Adrenal gland (tissue), 9 donors: ENCODE measurements at regions not wholly inside any gene's neighbourhood (a gene's known extent, or its start where the extent isn't known, plus 50 kb on each side); places are given as distances from the start of the nearest gene placed in this dataset.

Experiments
- DNase-seq, 7 donors: peaks; one replicate each; pipeline ENCODE4 v3.0.0-alpha.2; 2019 to 2020
- H3K27ac ChIP-seq, 5 donors: fragments of 200-600 bp; sonication (generic) in 4 of 5; 1 replicate in 3 of 5; 2 replicates in 2 of 5; pipeline versions ENCODE4 v1.5.1 to v1.8.0; 2016 to 2020; ENCODE audit warnings: mild to moderate bottlenecking in 1 of 5
- H3K27me3 ChIP-seq: fragments of 200-600 bp; 2 replicates; pipeline ENCODE4 v1.8.0; 2021
- H3K36me3 ChIP-seq, 2 donors: fragments of 200-600 bp; replicated peaks in 1 of 2; 1 replicate in 1 of 2; 2 replicates in 1 of 2; pipeline versions ENCODE4 v1.5.1 to v1.8.0; 2018 to 2022
- H3K4me1 ChIP-seq, 2 donors: fragments of 200-600 bp; replicated peaks in 1 of 2; 1 replicate in 1 of 2; 2 replicates in 1 of 2; pipeline versions ENCODE4 v1.5.1 to v1.8.0; 2018 to 2021
- H3K4me3 ChIP-seq, 4 donors: fragments of 200-600 bp; sonication (generic) in 3 of 4; one replicate each; pipeline ENCODE4 v1.5.1; 2016 to 2018
- H3K9me3 ChIP-seq, 3 donors: fragments of 200-600 bp; sonication (generic) in 1 of 3; replicated peaks in 1 of 3; 1 replicate in 2 of 3; 2 replicates in 1 of 3; pipeline versions ENCODE4 v1.5.1 to v1.8.0; 2016 to 2021
- POLR2A ChIP-seq, 2 donors: fragments of 450-650 bp; IDR thresholded peaks; one replicate each; pipeline ENCODE4 v1.6.1; 2017; ENCODE audit warnings: antibody characterized with exemption in 2 of 2, mild to moderate bottlenecking in 2 of 2, moderate library complexity in 1 of 2
- WGBS, 4 donors: extraction: QIAGEN DNeasy Blood & Tissue Kit in 2 of 4; methylation state at CpG; one replicate each; pipeline versions ENCODE4 v1.1.5 to v1.1.7; 2013 to 2017; 5-methylcytosine and 5-hydroxymethylcytosine counted together
- intact Hi-C, 2 donors: fragments of 100-400 bp; cut with DNase I; formaldehyde crosslinking; loops; one replicate each; pipeline versions ENCODE4 v1.14.1 to v1.15.0; 2022 to 2023
- TF ChIP-seq, protein P1 (sequence below), 6 experiments: fragments of 450-650 bp in 4 of 6; fragments of 200-600 bp in 2 of 6; sonication (generic) in 1 of 6; IDR thresholded peaks; 1 replicate in 5 of 6; 2 replicates in 1 of 6; pipeline versions ENCODE4 v1.5.1 to v1.8.0; 2016 to 2021; ENCODE audit warnings: antibody characterized with exemption in 6 of 6, mild to moderate bottlenecking in 2 of 6, moderate library complexity in 1 of 6
- donor health status: healthy with polysubstance abuse.
- donor health status: Bipolar disorder and iron deficiency.
- donor health status: DM: yes; HTN: yes; CAD: no.
- donor health status: DM: no; HTN: no; CAD: no.
- donor health status: DM: no; HTN: no; CAD: no.

GRCh38 chr2:172361840-172362239, 65.5 kb upstream of the ITGA6 start:
- 80 to 83% (median 80%) methylated on average over 6 of the region's 6 CpGs for WGBS, 4 donors
- DNase-seq, result no peak
- Histone ChIP-seq H3K36me3 (no peaks in the 10 kb centered on the region), H3K4me1 (no peaks in the 10 kb centered on the region), H3K27me3 (no peaks in the 10 kb centered on the region), H3K27ac (no peak overlapping the region), H3K4me3 (no peak overlapping the region), H3K9me3 (no peaks in the 10 kb centered on the region)
- intact Hi-C loops, result no loop called here
- no peak for TF ChIP-seq POLR2A (IDR thresholded peaks at IDR 0.05)
- TF ChIP-seq, protein P1, sequence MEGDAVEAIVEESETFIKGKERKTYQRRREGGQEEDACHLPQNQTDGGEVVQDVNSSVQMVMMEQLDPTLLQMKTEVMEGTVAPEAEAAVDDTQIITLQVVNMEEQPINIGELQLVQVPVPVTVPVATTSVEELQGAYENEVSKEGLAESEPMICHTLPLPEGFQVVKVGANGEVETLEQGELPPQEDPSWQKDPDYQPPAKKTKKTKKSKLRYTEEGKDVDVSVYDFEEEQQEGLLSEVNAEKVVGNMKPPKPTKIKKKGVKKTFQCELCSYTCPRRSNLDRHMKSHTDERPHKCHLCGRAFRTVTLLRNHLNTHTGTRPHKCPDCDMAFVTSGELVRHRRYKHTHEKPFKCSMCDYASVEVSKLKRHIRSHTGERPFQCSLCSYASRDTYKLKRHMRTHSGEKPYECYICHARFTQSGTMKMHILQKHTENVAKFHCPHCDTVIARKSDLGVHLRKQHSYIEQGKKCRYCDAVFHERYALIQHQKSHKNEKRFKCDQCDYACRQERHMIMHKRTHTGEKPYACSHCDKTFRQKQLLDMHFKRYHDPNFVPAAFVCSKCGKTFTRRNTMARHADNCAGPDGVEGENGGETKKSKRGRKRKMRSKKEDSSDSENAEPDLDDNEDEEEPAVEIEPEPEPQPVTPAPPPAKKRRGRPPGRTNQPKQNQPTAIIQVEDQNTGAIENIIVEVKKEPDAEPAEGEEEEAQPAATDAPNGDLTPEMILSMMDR (IDR thresholded peaks at IDR 0.05), result no peak

DNA sequence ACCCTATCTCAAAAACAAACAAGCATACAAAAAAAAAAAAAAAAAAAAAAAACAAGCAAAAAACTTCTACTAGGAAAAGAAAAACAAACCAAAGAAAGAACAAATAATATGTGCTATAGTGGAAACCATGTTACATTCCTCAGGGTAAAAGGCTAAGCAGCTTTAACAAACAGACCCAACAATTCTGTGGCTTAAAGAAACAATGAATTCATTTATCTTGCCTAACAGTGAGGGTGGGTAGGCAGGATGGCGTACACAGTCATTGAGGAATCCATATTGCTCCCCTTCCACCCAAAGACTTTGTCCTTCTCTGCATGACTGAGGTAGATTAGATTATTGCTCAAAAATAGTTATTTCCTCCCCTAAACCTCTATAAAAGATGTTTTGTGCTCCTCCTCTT, 63.1 kb upstream of the ITGA6 start:
- Histone ChIP-seq H3K4me1 (no peaks in the 10 kb centered on the region), H3K4me3 (no peak overlapping the region), H3K27me3 (no peaks in the 10 kb centered on the region), H3K27ac (no peak overlapping the region), H3K9me3 (no peaks in the 10 kb centered on the region), H3K36me3 (no peaks in the 10 kb centered on the region)
- 82 to 89% (median 85%) methylated on average over 1 of the region's 1 CpG for WGBS, 4 donors
- TF ChIP-seq, protein P1 (IDR thresholded peaks at IDR 0.05), result no peak
- TF ChIP-seq POLR2A (IDR thresholded peaks at IDR 0.05), result no peak
- DNase-seq, result no peak
- intact Hi-C loops, result no loop called here

DNA sequence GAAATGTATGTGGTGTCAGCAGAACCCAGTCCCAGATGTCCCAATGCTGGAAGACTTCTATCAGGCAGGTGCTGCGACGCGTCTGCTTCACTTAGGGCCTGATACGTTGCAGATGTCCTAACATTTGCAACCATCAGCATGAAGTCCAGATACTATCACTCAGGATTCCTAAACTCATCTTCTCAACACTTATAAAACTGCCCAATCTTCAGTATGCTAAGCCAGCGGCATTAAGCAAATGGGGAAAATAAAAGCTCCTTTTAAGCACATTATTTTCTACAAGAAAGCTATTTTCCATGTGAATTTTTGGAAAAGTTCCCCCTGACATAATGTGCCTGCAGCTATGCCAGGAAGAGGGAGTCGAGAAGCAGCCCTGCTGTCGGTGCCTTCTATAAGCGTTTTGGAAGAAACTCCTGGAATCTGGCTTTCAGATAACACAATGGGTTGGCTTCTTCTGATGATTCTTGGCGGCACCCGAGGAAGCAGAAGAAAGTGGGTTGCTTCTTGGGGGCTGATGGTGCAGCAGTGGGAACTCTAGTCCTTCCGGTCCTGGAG, 60.7 kb upstream of the ITGA6 start:
- H3K4me3 ChIP-seq, result no peak overlapping the region
- intact Hi-C loops, result no loop called here
- 83 to 88% (median 86%) methylated on average over 11 of the region's 11 CpGs for WGBS, 4 donors
- no peak overlapping the region for H3K27ac ChIP-seq
- DNase-seq, result no peak
- H3K36me3 ChIP-seq, result no peaks in the 10 kb centered on the region
- no peaks in the 10 kb centered on the region for H3K9me3 ChIP-seq
- no peaks in the 10 kb centered on the region for H3K4me1 ChIP-seq
- no peaks in the 10 kb centered on the region for H3K27me3 ChIP-seq
- TF ChIP-seq, protein P1 (IDR thresholded peaks at IDR 0.05), result no peak
- TF ChIP-seq POLR2A (IDR thresholded peaks at IDR 0.05), result no peak

DNA sequence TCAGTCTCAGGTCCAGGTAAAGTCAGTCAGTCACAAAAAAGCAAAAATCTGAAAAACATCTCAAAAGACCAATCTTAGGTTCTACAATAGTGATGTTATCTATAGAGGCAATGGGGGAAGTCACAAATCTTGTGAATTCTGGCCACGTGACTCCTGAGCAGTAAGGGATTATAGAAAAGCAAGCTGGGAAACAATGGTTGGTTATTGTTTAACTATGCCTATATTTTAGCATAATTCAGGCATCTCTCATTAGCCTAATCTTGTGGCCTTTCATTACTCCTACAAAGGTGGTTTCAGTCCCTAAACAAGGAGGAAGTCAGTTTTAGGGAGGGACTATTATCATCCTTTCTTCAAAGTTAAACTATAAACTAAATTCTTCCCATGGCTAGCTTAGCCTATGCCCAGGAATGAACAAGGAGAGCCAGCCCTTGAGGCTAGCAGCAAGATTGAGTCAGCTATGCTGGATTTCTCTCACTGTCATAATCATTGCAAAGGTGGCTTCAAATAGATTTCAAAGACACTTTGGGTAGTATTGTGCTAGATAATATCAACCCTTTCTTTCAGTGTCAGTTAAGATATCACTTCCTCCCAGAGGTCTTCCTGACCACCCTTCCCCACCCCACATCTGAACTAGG, 56.4 kb upstream of the ITGA6 start:
- H3K9me3 ChIP-seq, result no peaks in the 10 kb centered on the region
- no peak overlapping the region for H3K27ac ChIP-seq
- DNase-seq, result no peak
- no peak overlapping the region for H3K4me3 ChIP-seq
- H3K4me1 ChIP-seq, result no peaks in the 10 kb centered on the region
- no peaks in the 10 kb centered on the region for H3K27me3 ChIP-seq
- WGBS, 4 donors, result 65 to 91% (median 78%) methylated on average over 1 of the region's 1 CpG
- H3K36me3 ChIP-seq, result no peaks in the 10 kb centered on the region
- TF ChIP-seq, protein P1 (IDR thresholded peaks at IDR 0.05), result no peak
- TF ChIP-seq POLR2A (IDR thresholded peaks at IDR 0.05), result no peak
- intact Hi-C loops, result no loop called here
